GM12878 (cell line): ENCODE measurements at regions not wholly inside any gene's neighbourhood (a gene's known extent, or its start where the extent isn't known, plus 50 kb on each side); places are given as distances from the start of the nearest gene placed in this dataset.

Experiments used
- ATAC-seq: fragments of 200-7000 bp; cut with Tn5 transposase; 3 replicates; pipeline ENCODE4 v1.9.1; 2020; ENCODE audit warnings: mild to moderate bottlenecking, moderate library complexity
- BruUV-seq: library from RNA; stranded (reverse); fragments of 400-500 nt; replicated peaks from 2 replicates; lab custom pipeline; 2021; lab: Mats Ljungman, UMichigan
- CTCF ChIA-PET: fragments of 300-600 bp; sonication (Branson Sonifier 250); formaldehyde crosslinking; extraction: SDS; loops from one replicate; lab custom pipeline; 2021; ENCODE audit warnings: inconsistent platforms; lab: Yijun Ruan, JAX
- POLR2A ChIA-PET: fragments of 350-600 bp; formaldehyde crosslinking; extraction: SDS; loops from one replicate; lab custom pipeline; 2021; ENCODE audit warnings: inconsistent platforms; lab: Charles Lee
- RAD21 ChIA-PET: fragments of 300-600 bp; sonication (Branson Sonifier 250); formaldehyde crosslinking; loops from one replicate; lab custom pipeline; 2023; ENCODE audit warnings: antibody characterized with exemption; ENCODE audit not compliant: unreplicated experiment; lab: Charles Lee
- SMC1A ChIA-PET: fragments of 300-600 bp; sonication (Branson Sonifier 250); formaldehyde crosslinking; loops from one replicate; lab custom pipeline; 2023; ENCODE audit not compliant: unreplicated experiment, uncharacterized antibody; lab: Charles Lee
- DNase-seq: peaks from one replicate; pipeline ENCODE4 v3.0.0-alpha.2; 2011; ENCODE audit warnings: low read depth, low spot score
- FAIRE-seq: peaks from 3 replicates; lab custom pipeline; 2011; peaks lifted over from hg19 to GRCh38; lab: Jason Lieb, UNC
- H2AFZ ChIP-seq: 2 replicates; pipeline ENCODE4 v1.6.0; 2011; ENCODE audit warnings: low read depth, low read length, control low read depth; ENCODE audit not compliant: control insufficient read depth
- H3K27ac ChIP-seq: 2 replicates; pipeline ENCODE4 v1.5.1; 2011; ENCODE audit warnings: control low read depth; ENCODE audit not compliant: control insufficient read depth, insufficient read depth
- H3K27me3 ChIP-seq, 2 experiments: replicated peaks in 1 of 2; 2 replicates each; pipeline versions ENCODE4 v1.6.0 to v1.6.1; 2011; ENCODE audit warnings: low read length in 1 of 2; ENCODE audit not compliant: control insufficient read depth in 2 of 2, insufficient read depth in 2 of 2
- H3K36me3 ChIP-seq, 2 experiments: 2 replicates each; pipeline ENCODE4 v1.5.1; 2011; ENCODE audit warnings: low read length in 1 of 2; ENCODE audit not compliant: control insufficient read depth in 2 of 2, insufficient read depth in 2 of 2
- H3K4me1 ChIP-seq: 2 replicates; pipeline ENCODE4 v1.6.1; 2011; ENCODE audit warnings: mild to moderate bottlenecking, low read length, moderate library complexity, mixed read lengths; ENCODE audit not compliant: control insufficient read depth, insufficient read depth
- H3K4me2 ChIP-seq: 2 replicates; pipeline ENCODE4 v1.6.0; 2011; ENCODE audit warnings: control low read depth; ENCODE audit not compliant: control insufficient read depth, insufficient read depth
- H3K4me3 ChIP-seq: fragments of 200-600 bp; sonication (generic); 2 replicates; pipeline ENCODE4 v1.5.1; 2016
- H3K79me2 ChIP-seq: 2 replicates; pipeline ENCODE4 v1.6.0; 2011; ENCODE audit warnings: low read length; ENCODE audit not compliant: control insufficient read depth, insufficient read depth
- H3K9ac ChIP-seq: 2 replicates; pipeline ENCODE4 v1.8.0; 2011; ENCODE audit warnings: low read length, control low read depth, mixed read lengths; ENCODE audit not compliant: control insufficient read depth, insufficient read depth
- H3K9me3 ChIP-seq: replicated peaks from 3 replicates; pipeline ENCODE4 v1.5.1; 2011; ENCODE audit warnings: mild to moderate bottlenecking, low read length; ENCODE audit not compliant: control insufficient read depth, insufficient read depth
- H4K20me1 ChIP-seq: 2 replicates; pipeline ENCODE4 v1.6.0; 2011; ENCODE audit not compliant: control insufficient read depth, insufficient read depth
- BCL3 ChIP-seq: IDR thresholded peaks from 2 replicates; pipeline ENCODE4 v1.6.1; 2011; ENCODE audit warnings: borderline replicate concordance, low read depth, mild to moderate bottlenecking, moderate library complexity, low read length; ENCODE audit not compliant: insufficient read depth, poor library complexity, severe bottlenecking
- ESRRA ChIP-seq: IDR thresholded peaks from 2 replicates; pipeline ENCODE4 v1.6.1; 2012; ENCODE audit warnings: mild to moderate bottlenecking, low read length, improper control_type of control experiment
- MEF2B ChIP-seq: fragments of 450-650 bp; IDR thresholded peaks from 2 replicates; pipeline ENCODE4 v1.6.1; 2018; ENCODE audit warnings: mild to moderate bottlenecking, moderate library complexity; ENCODE audit not compliant: partially characterized antibody, poor library complexity, severe bottlenecking
- NFYB ChIP-seq: IDR thresholded peaks from 2 replicates; pipeline ENCODE4 v1.6.1; 2011; ENCODE audit warnings: low read depth, mild to moderate bottlenecking, low read length, improper control_type of control experiment, moderate library complexity; ENCODE audit not compliant: insufficient read depth
- NR2C1 ChIP-seq: fragments of 450-650 bp; IDR thresholded peaks from 2 replicates; pipeline ENCODE4 v1.6.1; 2017; ENCODE audit warnings: antibody characterized with exemption, mild to moderate bottlenecking, moderate library complexity
- PAX5 ChIP-seq: IDR thresholded peaks from 2 replicates; pipeline ENCODE4 v1.6.1; 2011; ENCODE audit warnings: low read depth, low read length, borderline replicate concordance
- PBX3 ChIP-seq: IDR thresholded peaks from 2 replicates; pipeline ENCODE4 v1.6.1; 2011; ENCODE audit warnings: mild to moderate bottlenecking, low read depth, low read length, moderate library complexity; ENCODE audit not compliant: insufficient replicate concordance
- POLR2AphosphoS2 ChIP-seq: IDR thresholded peaks from 2 replicates; pipeline ENCODE4 v1.6.1; 2011; ENCODE audit warnings: low read depth, mild to moderate bottlenecking, low read length, improper control_type of control experiment, moderate library complexity
- SPI1 ChIP-seq: IDR thresholded peaks from 2 replicates; pipeline ENCODE4 v1.6.1; 2011; ENCODE audit warnings: low read depth, mild to moderate bottlenecking, low read length, moderate library complexity, borderline replicate concordance; ENCODE audit not compliant: insufficient read depth
- WRNIP1 ChIP-seq: IDR thresholded peaks from 2 replicates; pipeline ENCODE4 v1.6.1; 2011; ENCODE audit warnings: low read depth, low read length, improper control_type of control experiment, borderline replicate concordance
- ZNF592 ChIP-seq: fragments of 450-650 bp; IDR thresholded peaks from 2 replicates; pipeline ENCODE4 v1.6.1; 2017; ENCODE audit warnings: mild to moderate bottlenecking, moderate library complexity
- ZSCAN29 ChIP-seq: fragments of 450-650 bp; IDR thresholded peaks from 2 replicates; pipeline ENCODE4 v1.6.1; 2017; ENCODE audit warnings: mild to moderate bottlenecking, moderate library complexity
- whole genome bisulfite sequencing: methylation state at CpG from one replicate; pipeline ENCODE4 v1.1.6; 2016; ENCODE audit warnings: low lambda C conversion rate; ENCODE audit not compliant: insufficient replicate concordance, insufficient coverage; ENCODE audit errors: missing lambda C conversion rate; 5-methylcytosine and 5-hydroxymethylcytosine counted together
- in situ Hi-C: fragments of 300-500 bp; cut with MboI; formaldehyde crosslinking; loops from 9 replicates; pipeline ENCODE4 v1.14.3; 2018; ENCODE audit warnings: mixed read lengths
- intact Hi-C: fragments of 100-400 bp; cut with micrococcal nuclease; formaldehyde crosslinking; loops from one replicate; pipeline ENCODE4 v1.14.2; 2022; ENCODE audit not compliant: unreplicated experiment

DNA sequence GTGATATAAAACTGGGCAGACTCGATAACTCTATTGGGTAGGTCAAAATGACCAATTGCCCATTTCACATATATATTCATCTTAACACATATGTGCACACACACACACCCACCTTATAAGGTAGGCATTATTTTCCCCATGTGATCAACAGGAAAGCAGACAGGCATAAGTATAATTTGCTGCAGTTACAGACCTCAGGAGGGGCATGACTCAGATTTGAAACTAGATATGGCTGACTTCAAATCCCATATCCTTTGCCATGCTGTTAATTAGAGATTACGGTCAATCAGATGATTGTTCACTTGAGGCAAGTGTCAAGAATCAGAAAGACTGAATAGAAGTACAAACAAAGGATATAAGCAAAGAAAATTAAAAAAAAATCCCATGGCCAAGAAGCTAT is 910.6 kb downstream of the NTRK3 start:
- Histone ChIP-seq H3K4me1 (no peaks in the 10 kb centered on the region), H3K9ac (no peak overlapping the region), H2AFZ (no peak overlapping the region), H3K27ac (no peak overlapping the region), H3K4me3 (no peak overlapping the region), H4K20me1 (no peaks in the 10 kb centered on the region), H3K36me3 (no peaks in the 10 kb centered on the region), H3K4me2 (no peak overlapping the region), H3K27me3 (no peaks in the 10 kb centered on the region), H3K79me2 (no peaks in the 10 kb centered on the region), H3K9me3 (no peaks in the 10 kb centered on the region)
- TF ChIP-seq BCL3 (no peak), SPI1 (no peak), NR2C1 (no peak), PAX5 (no peak), NFYB (no peak), ZSCAN29 (no peak)
- in situ Hi-C loops (no loop called here), intact Hi-C loops (no loop called here)
- RAD21 ChIA-PET = no interaction called here
- WGBS = 0% methylated on average over 2 of the region's 2 CpGs
- FAIRE-seq = no peak
- POLR2A ChIA-PET = no interaction called here
- no peak for DNase-seq
- CTCF ChIA-PET = no interaction called here
- ATAC-seq = no peak
- SMC1A ChIA-PET = no interaction called here
- no TSS peak for BruUV-seq

DNA sequence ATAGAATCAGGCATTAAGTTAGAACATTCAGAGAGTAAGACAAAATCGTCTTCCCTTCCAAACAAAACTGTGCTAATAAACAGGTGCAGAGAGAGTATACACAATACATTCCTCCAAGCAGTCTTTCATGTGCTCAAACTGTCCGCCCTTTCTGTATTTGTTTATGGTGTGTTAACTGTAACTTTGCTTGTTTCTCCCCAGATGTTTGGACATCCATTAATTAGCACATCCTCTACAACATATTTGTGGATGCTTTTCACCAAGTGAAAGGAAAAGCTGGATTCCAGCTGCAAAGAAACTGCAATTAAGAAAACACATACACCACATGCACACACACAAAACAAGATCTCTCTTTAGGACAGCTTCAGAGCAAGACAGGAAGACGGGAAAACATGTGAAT is 912.6 kb downstream of the NTRK3 start:
- in situ Hi-C loops = no loop called here
- no peaks in the 10 kb centered on the region for H4K20me1 ChIP-seq
- H3K4me2 ChIP-seq = no peak overlapping the region
- no peak overlapping the region for H3K9ac ChIP-seq
- no peak overlapping the region for H3K4me3 ChIP-seq
- WGBS = 2% methylated on average over 3 of the region's 3 CpGs
- ChIA-PET CTCF (no interaction called here), SMC1A (interaction anchor here (1.3 kb wide), 1 partner anchor 20 kb away, joined by 3 read pairs; no protein-coding TSS in a partner anchor), RAD21 (no interaction called here), POLR2A (no interaction called here)
- no peak for DNase-seq
- intact Hi-C loops = no loop called here
- H3K9me3 ChIP-seq = no peaks in the 10 kb centered on the region
- no peak for FAIRE-seq
- no peaks in the 10 kb centered on the region for H3K4me1 ChIP-seq
- no peak overlapping the region for H3K27ac ChIP-seq
- no peaks in the 10 kb centered on the region for H3K27me3 ChIP-seq
- no peak overlapping the region for H2AFZ ChIP-seq
- no TSS peak for BruUV-seq
- ATAC-seq = no peak
- H3K79me2 ChIP-seq = no peaks in the 10 kb centered on the region
- no peaks in the 10 kb centered on the region for H3K36me3 ChIP-seq
- no peak for TF ChIP-seq POLR2AphosphoS2
- no peak for TF ChIP-seq PBX3
- no peak for TF ChIP-seq ESRRA
- TF ChIP-seq WRNIP1 = no peak
- TF ChIP-seq ZNF592 = no peak
- TF ChIP-seq MEF2B = no peak
